Mucosa of descending colon (tissue), 3 donors: ENCODE measurements at regions not wholly inside any gene's neighbourhood (a gene's known extent, or its start where the extent isn't known, plus 50 kb on each side); places are given as distances from the start of the nearest gene placed in this dataset.

Experiments
- ATAC-seq: fragments of 200-7000 bp; cut with Tn5 transposase; one replicate; pipeline ENCODE4 v1.9.1; 2020; ENCODE audit warnings: mild to moderate bottlenecking, moderate library complexity
- DNase-seq, 3 donors: peaks; one replicate each; pipeline ENCODE4 v3.0.0-alpha.2; 2020
- H3K36me3 ChIP-seq: fragments of 200-600 bp; one replicate; pipeline ENCODE4 v1.8.0; 2021; ENCODE audit warnings: low read depth, mild to moderate bottlenecking
- H3K4me1 ChIP-seq: fragments of 200-600 bp; one replicate; pipeline ENCODE4 v1.8.0; 2021; ENCODE audit warnings: low read depth, mild to moderate bottlenecking
- H3K4me3 ChIP-seq: fragments of 200-600 bp; one replicate; pipeline ENCODE4 v1.8.0; 2021; ENCODE audit warnings: mild to moderate bottlenecking
- H3K9me3 ChIP-seq: fragments of 200-600 bp; one replicate; pipeline ENCODE4 v1.8.0; 2021; ENCODE audit warnings: mild to moderate bottlenecking
- CTCF ChIP-seq: fragments of 200-600 bp; IDR thresholded peaks from one replicate; pipeline ENCODE4 v1.8.0; 2022; ENCODE audit warnings: antibody characterized with exemption, mild to moderate bottlenecking
- intact Hi-C, 2 donors: fragments of 100-400 bp; cut with DNase I in 1 of 2; cut with micrococcal nuclease in 1 of 2; formaldehyde crosslinking; loops; one replicate each; pipeline versions ENCODE4 v1.11.0 to v1.11.1; 2022; cut with DNase I, micrococcal nuclease
- donor health status: DM: no; HTN: no; CAD: no; lungs with moderate emphysema.
- donor health status: DM: no; HTN: no; CAD: no.
- donor health status: DM: no; HTN: yes; CAD: no.

- H3K36me3 ChIP-seq: no peaks in the 10 kb centered on the region
- H3K4me3 ChIP-seq: no peak overlapping the region
- intact Hi-C loops: no loop called here
- no peaks in the 10 kb centered on the region for H3K4me1 ChIP-seq
- ATAC-seq (no peak), DNase-seq (no peak)
- TF ChIP-seq CTCF: no peak
- H3K9me3 ChIP-seq: no peaks in the 10 kb centered on the region
Observed at GRCh38 chr3:6098516-6099157, 762.3 kb upstream of the GRM7 start.

GRCh38 chr3:6099458-6100075 is 761.3 kb upstream of the GRM7 start:
- Histone ChIP-seq H3K4me3 (no peak overlapping the region), H3K9me3 (no peaks in the 10 kb centered on the region), H3K4me1 (no peaks in the 10 kb centered on the region), H3K36me3 (no peaks in the 10 kb centered on the region)
- ATAC-seq (no peak), DNase-seq (peak in 2 of 3 donors; percentile 14 to 19)
- intact Hi-C loops: no loop called here
- TF ChIP-seq CTCF: no peak

GRCh38 chr3:6105187-6105586 is 755.7 kb upstream of the GRM7 start:
- Histone ChIP-seq H3K4me1 (no peaks in the 10 kb centered on the region), H3K9me3 (no peaks in the 10 kb centered on the region), H3K36me3 (no peaks in the 10 kb centered on the region), H3K4me3 (no peak overlapping the region)
- DNase-seq (no peak), ATAC-seq (no peak)
- TF ChIP-seq CTCF: no peak
- intact Hi-C loops: no loop called here

- H3K4me3 ChIP-seq: no peak overlapping the region
- DNase-seq (no peak), ATAC-seq (no peak)
- H3K9me3 ChIP-seq: no peaks in the 10 kb centered on the region
- TF ChIP-seq CTCF: no peak
- H3K36me3 ChIP-seq: no peaks in the 10 kb centered on the region
- intact Hi-C loops: no loop called here
- H3K4me1 ChIP-seq: no peaks in the 10 kb centered on the region
Observed at GRCh38 chr3:6108957-6109356, 752.0 kb upstream of the GRM7 start.

GRCh38 chr3:6110451-6110850 is 750.5 kb upstream of the GRM7 start:
- Histone ChIP-seq H3K36me3 (no peaks in the 10 kb centered on the region), H3K9me3 (no peaks in the 10 kb centered on the region), H3K4me1 (no peaks in the 10 kb centered on the region), H3K4me3 (no peak overlapping the region)
- no peak for DNase-seq
- TF ChIP-seq CTCF: no peak
- ATAC-seq: no peak
- intact Hi-C loops: no loop called here

GRCh38 chr3:6112546-6112945 is 748.4 kb upstream of the GRM7 start:
- intact Hi-C loops: no loop called here
- H3K9me3 ChIP-seq: no peaks in the 10 kb centered on the region
- no peak for TF ChIP-seq CTCF
- H3K4me1 ChIP-seq: no peaks in the 10 kb centered on the region
- ATAC-seq: peak; percentile 55
- H3K4me3 ChIP-seq: no peak overlapping the region
- H3K36me3 ChIP-seq: no peaks in the 10 kb centered on the region
- no peak for DNase-seq
